GM23338 (cell line): ENCODE measurements at regions not wholly inside any gene's neighbourhood (a gene's known extent, or its start where the extent isn't known, plus 50 kb on each side); places are given as distances from the start of the nearest gene placed in this dataset.

Experiments used
- ATAC-seq: fragments of 200-7000 bp; cut with Tn5 transposase; 3 replicates; pipeline ENCODE4 v1.9.1; 2020
- DNase-seq: peaks from one replicate; pipeline ENCODE4 v3.0.0-alpha.2; 2015; ENCODE audit warnings: low spot score
- H2AFZ ChIP-seq: fragments of 200-600 bp; sonication (generic); 2 replicates; pipeline ENCODE4 v1.8.0; 2016; ENCODE audit warnings: antibody characterized with exemption, mild to moderate bottlenecking, moderate library complexity
- H3F3A ChIP-seq: fragments of 200-600 bp; sonication (generic); replicated peaks from 2 replicates; pipeline ENCODE4 v1.8.0; 2017; ENCODE audit warnings: antibody characterized with exemption, mixed run types, low read depth
- H3K27ac ChIP-seq: fragments of 200-600 bp; sonication (generic); 2 replicates; pipeline ENCODE4 v1.6.1; 2016; ENCODE audit warnings: low read depth
- H3K27me3 ChIP-seq: fragments of 200-600 bp; sonication (generic); 2 replicates; pipeline ENCODE4 v1.8.0; 2016; ENCODE audit warnings: mild to moderate bottlenecking, mixed run types, moderate library complexity; ENCODE audit not compliant: insufficient read depth
- H3K36me3 ChIP-seq: fragments of 200-600 bp; sonication (generic); 2 replicates; pipeline ENCODE4 v1.8.0; 2016; ENCODE audit warnings: mild to moderate bottlenecking; ENCODE audit not compliant: insufficient read depth
- H3K4me1 ChIP-seq: fragments of 200-600 bp; sonication (generic); 2 replicates; pipeline ENCODE4 v1.8.0; 2016; ENCODE audit warnings: mild to moderate bottlenecking, moderate library complexity; ENCODE audit not compliant: insufficient read depth
- H3K4me2 ChIP-seq: fragments of 200-600 bp; sonication (generic); 2 replicates; pipeline ENCODE4 v1.7.1; 2017; ENCODE audit warnings: mixed run types
- H3K4me3 ChIP-seq: fragments of 200-600 bp; sonication (generic); 2 replicates; pipeline ENCODE4 v1.6.1; 2016; ENCODE audit warnings: mixed run types
- H3K79me2 ChIP-seq: fragments of 200-600 bp; sonication (generic); replicated peaks from 2 replicates; pipeline ENCODE4 v1.8.0; 2017; ENCODE audit warnings: mild to moderate bottlenecking; ENCODE audit not compliant: insufficient read depth
- H3K9me2 ChIP-seq: fragments of 200-600 bp; sonication (generic); 2 replicates; pipeline ENCODE4 v1.8.0; 2017; ENCODE audit not compliant: insufficient read depth
- H4K20me1 ChIP-seq: fragments of 200-600 bp; sonication (generic); replicated peaks from 2 replicates; pipeline ENCODE4 v1.8.0; 2017; ENCODE audit warnings: mild to moderate bottlenecking; ENCODE audit not compliant: insufficient read depth
- H3K27ac Mint-ChIP-seq: 2 replicates; pipeline ENCODE4 v1.8.0; 2020; ENCODE audit warnings: inconsistent platforms, mild to moderate bottlenecking, moderate library complexity, mixed read lengths
- H3K27me3 Mint-ChIP-seq: 3 replicates; pipeline ENCODE4 v1.8.0; 2022; ENCODE audit warnings: low read depth, mild to moderate bottlenecking, moderate library complexity, mixed read lengths, inconsistent platforms; ENCODE audit not compliant: insufficient read depth, poor library complexity
- H3K36me3 Mint-ChIP-seq: 3 replicates; pipeline ENCODE4 v1.8.0; 2021; ENCODE audit warnings: low read depth, mild to moderate bottlenecking, inconsistent platforms, moderate library complexity, mixed read lengths
- H3K4me1 Mint-ChIP-seq: 3 replicates; pipeline ENCODE4 v1.8.0; 2020; ENCODE audit warnings: mild to moderate bottlenecking, inconsistent platforms, mixed read lengths
- H3K4me3 Mint-ChIP-seq: 3 replicates; pipeline ENCODE4 v1.8.0; 2021; ENCODE audit warnings: moderate library complexity, mild to moderate bottlenecking, inconsistent platforms, mixed read lengths
- H3K9me3 Mint-ChIP-seq: 3 replicates; pipeline ENCODE4 v1.8.0; 2020; ENCODE audit warnings: moderate library complexity, mild to moderate bottlenecking, inconsistent platforms, mixed read lengths
- CREB1 ChIP-seq: fragments of 250-450 bp; sonication (Bioruptor Pico); IDR thresholded peaks from 2 replicates; pipeline ENCODE4 v1.5.0; 2020; ENCODE audit warnings: low read depth, mild to moderate bottlenecking, moderate library complexity
- EZH2phosphoT487 ChIP-seq: fragments of 200-600 bp; sonication (generic); IDR thresholded peaks from one replicate; pipeline ENCODE4 v1.8.1; 2018; ENCODE audit warnings: antibody characterized with exemption; ENCODE audit not compliant: unreplicated experiment
- JUNB ChIP-seq: IDR thresholded peaks from one replicate; pipeline ENCODE4 v1.6.1; 2016; ENCODE audit warnings: antibody characterized with exemption; ENCODE audit not compliant: unreplicated experiment
- NANOG ChIP-seq: IDR thresholded peaks from 2 replicates; pipeline ENCODE4 v1.6.1; 2016; ENCODE audit warnings: antibody characterized with exemption, borderline replicate concordance
- POLR2AphosphoS5 ChIP-seq: IDR thresholded peaks from 2 replicates; pipeline ENCODE4 v1.6.1; 2016; ENCODE audit warnings: antibody characterized with exemption, low read depth
- STAT1 ChIP-seq: IDR thresholded peaks from one replicate; pipeline ENCODE4 v1.6.1; 2016; ENCODE audit warnings: antibody characterized with exemption; ENCODE audit not compliant: unreplicated experiment
- ZNF114 ChIP-seq: fragments of 250-450 bp; sonication (Bioruptor Pico); IDR thresholded peaks from 2 replicates; pipeline ENCODE4 v1.5.0; 2020; ENCODE audit warnings: mild to moderate bottlenecking, moderate library complexity
- ZNF331 ChIP-seq: fragments of 250-450 bp; sonication (Bioruptor Pico); IDR thresholded peaks from 2 replicates; pipeline ENCODE4 v1.5.0; 2020; ENCODE audit warnings: low read depth, mild to moderate bottlenecking, moderate library complexity
- TF ChIP-seq, protein P1 (sequence below): IDR thresholded peaks from one replicate; pipeline ENCODE4 v1.6.1; 2018; ENCODE audit warnings: antibody characterized with exemption; ENCODE audit not compliant: unreplicated experiment
- TF ChIP-seq, protein P2 (sequence below): fragments of 250-450 bp; sonication (Bioruptor Pico); IDR thresholded peaks from 2 replicates; pipeline ENCODE4 v1.5.0; 2020; ENCODE audit warnings: mild to moderate bottlenecking, moderate library complexity

GRCh38 chr11:134846328-134847082, 434.5 kb upstream of the B3GAT1 start:
- Mint-ChIP-seq H3K36me3 (no peaks in the 10 kb centered on the region), H3K4me3 (no peak overlapping the region), H3K27ac (no peak overlapping the region), H3K9me3 (no peaks in the 10 kb centered on the region), H3K4me1 (peaks cover 3% of the 10 kb centered on the region; the same call in 2 of the 3 replicates), H3K27me3 (peaks cover 10% of the 10 kb centered on the region)
- no peaks in the 10 kb centered on the region for H4K20me1 ChIP-seq
- no peaks in the 10 kb centered on the region for H3K79me2 ChIP-seq
- no peak for ATAC-seq
- no peaks in the 10 kb centered on the region for H3K27me3 ChIP-seq
- no peaks in the 10 kb centered on the region for H3K4me1 ChIP-seq
- TF ChIP-seq, protein P1, sequence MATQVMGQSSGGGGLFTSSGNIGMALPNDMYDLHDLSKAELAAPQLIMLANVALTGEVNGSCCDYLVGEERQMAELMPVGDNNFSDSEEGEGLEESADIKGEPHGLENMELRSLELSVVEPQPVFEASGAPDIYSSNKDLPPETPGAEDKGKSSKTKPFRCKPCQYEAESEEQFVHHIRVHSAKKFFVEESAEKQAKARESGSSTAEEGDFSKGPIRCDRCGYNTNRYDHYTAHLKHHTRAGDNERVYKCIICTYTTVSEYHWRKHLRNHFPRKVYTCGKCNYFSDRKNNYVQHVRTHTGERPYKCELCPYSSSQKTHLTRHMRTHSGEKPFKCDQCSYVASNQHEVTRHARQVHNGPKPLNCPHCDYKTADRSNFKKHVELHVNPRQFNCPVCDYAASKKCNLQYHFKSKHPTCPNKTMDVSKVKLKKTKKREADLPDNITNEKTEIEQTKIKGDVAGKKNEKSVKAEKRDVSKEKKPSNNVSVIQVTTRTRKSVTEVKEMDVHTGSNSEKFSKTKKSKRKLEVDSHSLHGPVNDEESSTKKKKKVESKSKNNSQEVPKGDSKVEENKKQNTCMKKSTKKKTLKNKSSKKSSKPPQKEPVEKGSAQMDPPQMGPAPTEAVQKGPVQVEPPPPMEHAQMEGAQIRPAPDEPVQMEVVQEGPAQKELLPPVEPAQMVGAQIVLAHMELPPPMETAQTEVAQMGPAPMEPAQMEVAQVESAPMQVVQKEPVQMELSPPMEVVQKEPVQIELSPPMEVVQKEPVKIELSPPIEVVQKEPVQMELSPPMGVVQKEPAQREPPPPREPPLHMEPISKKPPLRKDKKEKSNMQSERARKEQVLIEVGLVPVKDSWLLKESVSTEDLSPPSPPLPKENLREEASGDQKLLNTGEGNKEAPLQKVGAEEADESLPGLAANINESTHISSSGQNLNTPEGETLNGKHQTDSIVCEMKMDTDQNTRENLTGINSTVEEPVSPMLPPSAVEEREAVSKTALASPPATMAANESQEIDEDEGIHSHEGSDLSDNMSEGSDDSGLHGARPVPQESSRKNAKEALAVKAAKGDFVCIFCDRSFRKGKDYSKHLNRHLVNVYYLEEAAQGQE: no peak
- TF ChIP-seq CREB1 (CRISPR knock-in tag) (no peak), NANOG (no peak), POLR2AphosphoS5 (no peak), EZH2phosphoT487 (no peak), ZNF114 (CRISPR knock-in tag) (no peak), STAT1 (no peak), ZNF331 (CRISPR knock-in tag) (no peak), JUNB (no peak)
- TF ChIP-seq, protein P2, sequence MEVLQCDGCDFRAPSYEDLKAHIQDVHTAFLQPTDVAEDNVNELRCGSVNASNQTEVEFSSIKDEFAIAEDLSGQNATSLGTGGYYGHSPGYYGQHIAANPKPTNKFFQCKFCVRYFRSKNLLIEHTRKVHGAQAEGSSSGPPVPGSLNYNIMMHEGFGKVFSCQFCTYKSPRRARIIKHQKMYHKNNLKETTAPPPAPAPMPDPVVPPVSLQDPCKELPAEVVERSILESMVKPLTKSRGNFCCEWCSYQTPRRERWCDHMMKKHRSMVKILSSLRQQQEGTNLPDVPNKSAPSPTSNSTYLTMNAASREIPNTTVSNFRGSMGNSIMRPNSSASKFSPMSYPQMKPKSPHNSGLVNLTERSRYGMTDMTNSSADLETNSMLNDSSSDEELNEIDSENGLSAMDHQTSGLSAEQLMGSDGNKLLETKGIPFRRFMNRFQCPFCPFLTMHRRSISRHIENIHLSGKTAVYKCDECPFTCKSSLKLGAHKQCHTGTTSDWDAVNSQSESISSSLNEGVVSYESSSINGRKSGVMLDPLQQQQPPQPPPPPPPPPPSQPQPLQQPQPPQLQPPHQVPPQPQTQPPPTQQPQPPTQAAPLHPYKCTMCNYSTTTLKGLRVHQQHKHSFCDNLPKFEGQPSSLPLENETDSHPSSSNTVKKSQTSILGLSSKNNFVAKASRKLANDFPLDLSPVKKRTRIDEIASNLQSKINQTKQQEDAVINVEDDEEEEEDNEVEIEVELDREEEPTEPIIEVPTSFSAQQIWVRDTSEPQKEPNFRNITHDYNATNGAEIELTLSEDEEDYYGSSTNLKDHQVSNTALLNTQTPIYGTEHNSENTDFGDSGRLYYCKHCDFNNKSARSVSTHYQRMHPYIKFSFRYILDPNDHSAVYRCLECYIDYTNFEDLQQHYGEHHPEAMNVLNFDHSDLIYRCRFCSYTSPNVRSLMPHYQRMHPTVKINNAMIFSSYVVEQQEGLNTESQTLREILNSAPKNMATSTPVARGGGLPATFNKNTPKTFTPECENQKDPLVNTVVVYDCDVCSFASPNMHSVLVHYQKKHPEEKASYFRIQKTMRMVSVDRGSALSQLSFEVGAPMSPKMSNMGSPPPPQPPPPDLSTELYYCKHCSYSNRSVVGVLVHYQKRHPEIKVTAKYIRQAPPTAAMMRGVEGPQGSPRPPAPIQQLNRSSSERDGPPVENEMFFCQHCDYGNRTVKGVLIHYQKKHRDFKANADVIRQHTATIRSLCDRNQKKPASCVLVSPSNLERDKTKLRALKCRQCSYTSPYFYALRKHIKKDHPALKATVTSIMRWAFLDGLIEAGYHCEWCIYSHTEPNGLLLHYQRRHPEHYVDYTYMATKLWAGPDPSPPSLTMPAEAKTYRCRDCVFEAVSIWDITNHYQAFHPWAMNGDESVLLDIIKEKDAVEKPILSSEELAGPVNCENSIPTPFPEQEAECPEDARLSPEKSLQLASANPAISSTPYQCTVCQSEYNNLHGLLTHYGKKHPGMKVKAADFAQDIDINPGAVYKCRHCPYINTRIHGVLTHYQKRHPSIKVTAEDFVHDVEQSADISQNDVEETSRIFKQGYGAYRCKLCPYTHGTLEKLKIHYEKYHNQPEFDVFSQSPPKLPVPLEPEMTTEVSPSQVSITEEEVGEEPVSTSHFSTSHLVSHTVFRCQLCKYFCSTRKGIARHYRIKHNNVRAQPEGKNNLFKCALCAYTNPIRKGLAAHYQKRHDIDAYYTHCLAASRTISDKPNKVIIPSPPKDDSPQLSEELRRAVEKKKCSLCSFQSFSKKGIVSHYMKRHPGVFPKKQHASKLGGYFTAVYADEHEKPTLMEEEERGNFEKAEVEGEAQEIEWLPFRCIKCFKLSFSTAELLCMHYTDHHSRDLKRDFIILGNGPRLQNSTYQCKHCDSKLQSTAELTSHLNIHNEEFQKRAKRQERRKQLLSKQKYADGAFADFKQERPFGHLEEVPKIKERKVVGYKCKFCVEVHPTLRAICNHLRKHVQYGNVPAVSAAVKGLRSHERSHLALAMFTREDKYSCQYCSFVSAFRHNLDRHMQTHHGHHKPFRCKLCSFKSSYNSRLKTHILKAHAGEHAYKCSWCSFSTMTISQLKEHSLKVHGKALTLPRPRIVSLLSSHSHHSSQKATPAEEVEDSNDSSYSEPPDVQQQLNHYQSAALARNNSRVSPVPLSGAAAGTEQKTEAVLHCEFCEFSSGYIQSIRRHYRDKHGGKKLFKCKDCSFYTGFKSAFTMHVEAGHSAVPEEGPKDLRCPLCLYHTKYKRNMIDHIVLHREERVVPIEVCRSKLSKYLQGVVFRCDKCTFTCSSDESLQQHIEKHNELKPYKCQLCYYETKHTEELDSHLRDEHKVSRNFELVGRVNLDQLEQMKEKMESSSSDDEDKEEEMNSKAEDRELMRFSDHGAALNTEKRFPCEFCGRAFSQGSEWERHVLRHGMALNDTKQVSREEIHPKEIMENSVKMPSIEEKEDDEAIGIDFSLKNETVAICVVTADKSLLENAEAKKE: no peak
- H3K4me3 ChIP-seq: no peak overlapping the region
- H3K36me3 ChIP-seq: no peaks in the 10 kb centered on the region
- H2AFZ ChIP-seq: no peak overlapping the region
- no peak overlapping the region for H3K4me2 ChIP-seq
- no peaks in the 10 kb centered on the region for H3K9me2 ChIP-seq
- no peak overlapping the region for H3K27ac ChIP-seq
- H3F3A ChIP-seq: no peaks in the 10 kb centered on the region
- DNase-seq: no peak
